22Rv1 (cell line): ENCODE measurements at regions not wholly inside any gene's neighbourhood (a gene's known extent, or its start where the extent isn't known, plus 50 kb on each side); places are given as distances from the start of the nearest gene placed in this dataset.
"Not testable (repeated sequence)": the region's sequence is repeated elsewhere in the genome, so short reads cannot be mapped to it uniquely, and the experiment has no call there.

Experiments
- ZFX ChIP-seq: fragments of 450-650 bp; IDR thresholded peaks from 2 replicates; pipeline ENCODE4 v1.6.1; 2017; ENCODE audit warnings: antibody characterized with exemption, borderline replicate concordance
- TF ChIP-seq, protein P1 (sequence below): fragments of 450-650 bp; IDR thresholded peaks from 2 replicates; pipeline ENCODE4 v1.5.1; 2017; ENCODE audit warnings: mild to moderate bottlenecking

DNA sequence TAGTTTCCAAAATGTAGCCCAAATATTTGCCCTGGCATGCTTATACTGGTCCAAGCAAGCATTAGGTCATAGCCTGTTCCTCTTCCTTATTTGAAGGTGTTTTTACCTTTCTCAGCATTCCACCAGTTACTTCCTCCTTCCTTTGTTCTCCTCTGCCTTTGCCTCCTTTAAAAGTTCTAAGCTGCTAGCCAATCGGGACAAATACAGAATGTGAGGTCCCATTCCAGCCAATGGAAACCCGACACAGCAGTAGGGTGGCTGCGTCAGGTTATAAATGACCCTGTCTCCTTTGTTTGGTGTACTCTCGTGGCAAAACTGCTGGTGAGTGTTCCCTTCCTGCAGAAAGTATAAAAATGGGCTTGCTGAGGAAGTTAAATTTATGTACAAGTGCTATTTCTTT, 452.0 kb upstream of the ADARB2 start:
- TF ChIP-seq ZFX: not testable (repeated sequence)
- TF ChIP-seq, protein P1, sequence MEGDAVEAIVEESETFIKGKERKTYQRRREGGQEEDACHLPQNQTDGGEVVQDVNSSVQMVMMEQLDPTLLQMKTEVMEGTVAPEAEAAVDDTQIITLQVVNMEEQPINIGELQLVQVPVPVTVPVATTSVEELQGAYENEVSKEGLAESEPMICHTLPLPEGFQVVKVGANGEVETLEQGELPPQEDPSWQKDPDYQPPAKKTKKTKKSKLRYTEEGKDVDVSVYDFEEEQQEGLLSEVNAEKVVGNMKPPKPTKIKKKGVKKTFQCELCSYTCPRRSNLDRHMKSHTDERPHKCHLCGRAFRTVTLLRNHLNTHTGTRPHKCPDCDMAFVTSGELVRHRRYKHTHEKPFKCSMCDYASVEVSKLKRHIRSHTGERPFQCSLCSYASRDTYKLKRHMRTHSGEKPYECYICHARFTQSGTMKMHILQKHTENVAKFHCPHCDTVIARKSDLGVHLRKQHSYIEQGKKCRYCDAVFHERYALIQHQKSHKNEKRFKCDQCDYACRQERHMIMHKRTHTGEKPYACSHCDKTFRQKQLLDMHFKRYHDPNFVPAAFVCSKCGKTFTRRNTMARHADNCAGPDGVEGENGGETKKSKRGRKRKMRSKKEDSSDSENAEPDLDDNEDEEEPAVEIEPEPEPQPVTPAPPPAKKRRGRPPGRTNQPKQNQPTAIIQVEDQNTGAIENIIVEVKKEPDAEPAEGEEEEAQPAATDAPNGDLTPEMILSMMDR: not testable (repeated sequence)
